Heart left ventricle (tissue), 16 donors: ENCODE measurements at regions not wholly inside any gene's neighbourhood (a gene's known extent, or its start where the extent isn't known, plus 50 kb on each side); places are given as distances from the start of the nearest gene placed in this dataset.
"Not testable (repeated sequence)": the region's sequence is repeated elsewhere in the genome, so short reads cannot be mapped to it uniquely, and the experiment has no call there.

Experiments used
- ATAC-seq, 4 donors: fragments of 200-7000 bp; cut with Tn5 transposase; one replicate each; pipeline ENCODE4 v1.9.1; 2020 to 2022; ENCODE audit warnings: moderate library complexity in 4 of 4, mild to moderate bottlenecking in 3 of 4, moderate number of reproducible peaks in 1 of 4
- DNase-seq, 5 donors: peaks; one replicate each; pipeline ENCODE4 v3.0.0-alpha.2; 2020
- H3K27ac ChIP-seq, 12 donors: fragments of 200-600 bp; sonication (generic) in 4 of 12; one replicate each; pipeline versions ENCODE4 v1.5.0 to v1.8.0; 2016 to 2022; ENCODE audit warnings: mild to moderate bottlenecking in 2 of 12
- H3K27me3 ChIP-seq, 9 donors: fragments of 200-600 bp; sonication (generic) in 2 of 9; one replicate each; pipeline versions ENCODE4 v1.5.1 to v1.8.0; 2016 to 2022; ENCODE audit warnings: mild to moderate bottlenecking in 3 of 9
- H3K36me3 ChIP-seq, 9 donors: fragments of 200-600 bp; sonication (generic) in 2 of 9; one replicate each; pipeline versions ENCODE4 v1.5.0 to v1.8.0; 2018 to 2022; ENCODE audit warnings: mild to moderate bottlenecking in 2 of 9
- H3K4me1 ChIP-seq, 12 donors: fragments of 200-600 bp; sonication (generic) in 4 of 12; one replicate each; pipeline versions ENCODE4 v1.5.0 to v1.8.0; 2016 to 2022; ENCODE audit warnings: mild to moderate bottlenecking in 3 of 12
- H3K4me3 ChIP-seq, 12 donors: fragments of 200-600 bp; sonication (generic) in 4 of 12; one replicate each; pipeline versions ENCODE4 v1.5.0 to v1.8.0; 2017 to 2022; ENCODE audit warnings: mild to moderate bottlenecking in 9 of 12, moderate library complexity in 4 of 12
- H3K9me3 ChIP-seq, 12 donors: fragments of 200-600 bp; sonication (generic) in 4 of 12; one replicate each; pipeline versions ENCODE4 v1.5.0 to v1.8.0; 2016 to 2022; ENCODE audit warnings: mild to moderate bottlenecking in 1 of 12
- CTCF ChIP-seq, 12 donors: fragments of 200-600 bp; sonication (generic) in 4 of 12; IDR thresholded peaks; one replicate each; pipeline versions ENCODE4 v1.5.0 to v1.8.0; 2018 to 2022; ENCODE audit warnings: antibody characterized with exemption in 12 of 12, mild to moderate bottlenecking in 5 of 12
- POLR2A ChIP-seq, 2 donors: fragments of 450-650 bp; IDR thresholded peaks; one replicate each; pipeline ENCODE4 v1.6.1; 2017; ENCODE audit warnings: antibody characterized with exemption in 2 of 2, mild to moderate bottlenecking in 2 of 2, moderate library complexity in 2 of 2
- WGBS, 4 donors: extraction: QIAGEN DNeasy Blood & Tissue Kit in 2 of 4; methylation state at CpG; one replicate each; pipeline versions ENCODE4 v1.1.5 to v1.1.7; 2013 to 2018; 5-methylcytosine and 5-hydroxymethylcytosine counted together
- intact Hi-C, 10 donors: fragments of 100-400 bp; cut with DNase I; formaldehyde crosslinking; loops; one replicate each; pipeline versions ENCODE4 v1.11.1 to v1.14.2; 2022
- donor health status: ischemic (EF 13 %, LVEDD 7.1; RV severe dilation, severe dysfunction).
- donor health status: healthy with polysubstance abuse.
- donor health status: DM: no; HTN: yes; CAD: no.
- donor health status: DM: no; HTN: no; CAD: no.
- donor health status: ischemic (EF 25% LVEDD 6.9; RV normal size, moderate dysfunction).
- donor health status: ischemic (EF 25% LVEDD 5.7; RV mildly dilated, moderate dysfunction).
- donor health status: healthy.
- donor health status: DM: yes; HTN: yes; CAD: no.
- donor health status: ischemic (EF 35%, LVEDD 5.7; RV mildly dilated, moderate dysfunction).
- donor health status: nonischemic (EF 11% LVEDD 7.7; RV severe dilation, severe dysfunction).
- donor health status: DM: yes; HTN: yes; CAD: no.
- donor health status: PGD.
- donor health status: ischemic (EF 29% LVEDD 5.4; RV normal size, mild dysfunction).
- donor health status: nonischemic (EF 23%, LVEDD 6.1; RV moderate dilation, normal function).

- Histone ChIP-seq H3K4me3 (no peak overlapping the region), H3K9me3 (peaks cover 0 to 3% (median 0%) of the 10 kb centered on the region in 12 donors), H3K36me3 (no peaks in the 10 kb centered on the region), H3K4me1 (no peaks in the 10 kb centered on the region), H3K27me3 (peaks cover 0 to 5% (median 0%) of the 10 kb centered on the region in 9 donors), H3K27ac (no peak overlapping the region)
- no peak for TF ChIP-seq POLR2A (IDR thresholded peaks at IDR 0.05)
- no peak for TF ChIP-seq CTCF (IDR thresholded peaks at IDR 0.05)
- 76 to 90% (median 84%) methylated on average over 5 of the region's 5 CpGs for WGBS, 4 donors
- DNase-seq (no peak), ATAC-seq (no peak)
- intact Hi-C loops: loop anchor here in 9 of 10 donors (5.0 to 10.0 kb wide), 8 partner anchors 204 to 916 kb away; partner anchors contain the start of gene DUSP10 (in 1 of the 9)
Observed at GRCh38 chr1:221541296-221541695, 200.6 kb downstream of the DUSP10 start.

GRCh38 chr1:221543529-221544120, 198.3 kb downstream of the DUSP10 start:
- intact Hi-C loops: loop anchor here in 9 of 10 donors (5.0 to 10.0 kb wide), 8 partner anchors 201 to 914 kb away; partner anchors contain the start of gene DUSP10 (in 1 of the 9)
- ATAC-seq (peak in 1 of 4 donors; percentile 13), DNase-seq (no peak)
- no peaks in the 10 kb centered on the region for H3K36me3 ChIP-seq
- TF ChIP-seq POLR2A (IDR thresholded peaks at IDR 0.05) (no peak), CTCF (IDR thresholded peaks at IDR 0.05) (peak in 11 of 12 donors; percentile 19 to 64 (median 54))
- H3K27ac ChIP-seq: no peak overlapping the region
- H3K27me3 ChIP-seq: peaks cover 0 to 5% (median 0%) of the 10 kb centered on the region in 9 donors
- H3K9me3 ChIP-seq: peaks cover 0 to 10% (median 0%) of the 10 kb centered on the region in 12 donors
- 55 to 68% (median 59%) methylated on average over 4 of the region's 4 CpGs for WGBS, 4 donors
- H3K4me3 ChIP-seq: no peak overlapping the region
- no peaks in the 10 kb centered on the region for H3K4me1 ChIP-seq

- no peak overlapping the region for H3K27ac ChIP-seq
- peaks cover 0 to 10% (median 0%) of the 10 kb centered on the region in 12 donors for H3K9me3 ChIP-seq
- DNase-seq: no peak
- WGBS, 4 donors: 84 to 90% (median 87%) methylated on average over 6 of the region's 6 CpGs
- no peak for TF ChIP-seq POLR2A (IDR thresholded peaks at IDR 0.05)
- no peak for TF ChIP-seq CTCF (IDR thresholded peaks at IDR 0.05)
- no peak for ATAC-seq
- H3K27me3 ChIP-seq: no peaks in the 10 kb centered on the region
- intact Hi-C loops: loop anchor here in 8 of 10 donors (5.0 to 10.0 kb wide), 8 partner anchors 88 to 906 kb away; partner anchors contain the start of gene DUSP10 (in 2 of the 8)
- no peaks in the 10 kb centered on the region for H3K4me1 ChIP-seq
- H3K36me3 ChIP-seq: no peaks in the 10 kb centered on the region
- H3K4me3 ChIP-seq: no peak overlapping the region
Observed at GRCh38 chr1:221548942-221549341, 192.9 kb downstream of the DUSP10 start.

- no peak overlapping the region for H3K4me3 ChIP-seq
- H3K27me3 ChIP-seq: no peaks in the 10 kb centered on the region
- TF ChIP-seq POLR2A (IDR thresholded peaks at IDR 0.05) (no peak), CTCF (IDR thresholded peaks at IDR 0.05) (no peak)
- H3K27ac ChIP-seq: no peak overlapping the region
- ATAC-seq: no peak
- no peaks in the 10 kb centered on the region for H3K36me3 ChIP-seq
- no peak for DNase-seq
- intact Hi-C loops: loop anchor here in 9 of 10 donors (5.0 to 10.0 kb wide), 8 partner anchors 87 to 905 kb away; partner anchors contain the start of gene DUSP10 (in 3 of the 9)
- peaks cover 0 to 10% (median 0%) of the 10 kb centered on the region in 12 donors for H3K9me3 ChIP-seq
- H3K4me1 ChIP-seq: no peaks in the 10 kb centered on the region
Observed at GRCh38 chr1:221549815-221550214, 192.1 kb downstream of the DUSP10 start.

- not testable (repeated sequence) for H3K36me3 ChIP-seq, H3K4me3 ChIP-seq, H3K9me3 ChIP-seq, H3K27ac ChIP-seq, ATAC-seq, H3K4me1 ChIP-seq, H3K27me3 ChIP-seq, DNase-seq
- WGBS, 4 donors: 78 to 92% (median 90%) methylated on average over 8 of the region's 8 CpGs
- intact Hi-C loops: loop anchor here in 2 of 10 donors (10.0 kb wide), 2 partner anchors 192 to 622 kb away; partner anchors contain the start of gene DUSP10 (in 1 of the 2)
Observed at GRCh38 chr1:221552792-221553191, 189.1 kb downstream of the DUSP10 start.
